HEK293 (cell line): ENCODE measurements at regions not wholly inside any gene's neighbourhood (a gene's known extent, or its start where the extent isn't known, plus 50 kb on each side); places are given as distances from the start of the nearest gene placed in this dataset.

Experiments
- BCL11A ChIP-seq: fragments of 450-650 bp; formaldehyde crosslinking; IDR thresholded peaks from 2 replicates; pipeline ENCODE4 v1.5.1; 2016; ENCODE audit warnings: low read depth, missing biosample characterization, missing genetic modification characterization
- CTCF ChIP-seq: fragments of 450-650 bp; formaldehyde crosslinking; IDR thresholded peaks from 2 replicates; pipeline ENCODE4 v1.5.1; 2016; ENCODE audit warnings: missing biosample characterization, missing genetic modification characterization
- KLF10 ChIP-seq: fragments of 450-650 bp; IDR thresholded peaks from 2 replicates; pipeline ENCODE4 v1.5.1; 2018; ENCODE audit warnings: missing biosample characterization, mild to moderate bottlenecking, missing genetic modification characterization
- ZBTB20 ChIP-seq: fragments of 450-650 bp; formaldehyde crosslinking; IDR thresholded peaks from 2 replicates; pipeline ENCODE4 v1.5.1; 2016; ENCODE audit warnings: missing biosample characterization, missing genetic modification characterization
- ZBTB21 ChIP-seq: fragments of 450-650 bp; formaldehyde crosslinking; IDR thresholded peaks from 2 replicates; pipeline ENCODE4 v1.5.1; 2017; ENCODE audit warnings: missing biosample characterization, missing genetic modification characterization
- ZBTB7A ChIP-seq: fragments of 450-650 bp; formaldehyde crosslinking; IDR thresholded peaks from 2 replicates; pipeline ENCODE4 v1.5.1; 2016; ENCODE audit warnings: low read depth, missing biosample characterization, missing genetic modification characterization
- ZBTB8A ChIP-seq: fragments of 450-650 bp; formaldehyde crosslinking; IDR thresholded peaks from 2 replicates; pipeline ENCODE4 v1.5.1; 2016; ENCODE audit warnings: missing biosample characterization, missing genetic modification characterization
- ZFP69B ChIP-seq: fragments of 450-650 bp; formaldehyde crosslinking; IDR thresholded peaks from 2 replicates; pipeline ENCODE4 v1.5.1; 2016; ENCODE audit warnings: missing biosample characterization, missing genetic modification characterization
- ZNF175 ChIP-seq: fragments of 450-650 bp; formaldehyde crosslinking; IDR thresholded peaks from 2 replicates; pipeline ENCODE4 v1.5.1; 2016; ENCODE audit warnings: missing biosample characterization, missing genetic modification characterization
- ZNF2 ChIP-seq: fragments of 450-650 bp; formaldehyde crosslinking; IDR thresholded peaks from 2 replicates; pipeline ENCODE4 v1.5.1; 2016; ENCODE audit warnings: missing biosample characterization, missing genetic modification characterization
- ZNF48 ChIP-seq: fragments of 450-650 bp; formaldehyde crosslinking; IDR thresholded peaks from 2 replicates; pipeline ENCODE4 v1.5.1; 2016; ENCODE audit warnings: missing biosample characterization, missing genetic modification characterization
- ZNF76 ChIP-seq: fragments of 450-650 bp; formaldehyde crosslinking; IDR thresholded peaks from 2 replicates; pipeline ENCODE4; 2016; ENCODE audit warnings: low read depth, missing biosample characterization, missing genetic modification characterization, borderline replicate concordance

- TF ChIP-seq ZNF48 (no peak), KLF10 (tag by site-specific recombination) (no peak), ZBTB8A (tag by site-specific recombination) (no peak), CTCF (tag by site-specific recombination) (no peak), ZBTB7A (tag by site-specific recombination) (no peak), BCL11A (tag by site-specific recombination) (no peak), ZNF175 (tag by site-specific recombination) (no peak), ZBTB21 (tag by site-specific recombination) (no peak), ZFP69B (no peak), ZNF76 (no peak), ZNF2 (tag by site-specific recombination) (no peak), ZBTB20 (tag by site-specific recombination) (no peak)
These were observed 276.1 kb downstream of the BCL2 start for GRCh38 chr18:63043516-63043915.
